ENCODE measurements at regions not wholly inside any gene's neighbourhood (a gene's known extent, or its start where the extent isn't known, plus 50 kb on each side); places are given as distances from the start of the nearest gene placed in this dataset.

- TF ChIP-seq RORB (CRISPR knock-in tag; IDR thresholded peaks at IDR 0.05) (no peak), HMGXB4 (CRISPR knock-in tag; IDR thresholded peaks at IDR 0.05) (no peak), ZNF263 (CRISPR knock-in tag; IDR thresholded peaks at IDR 0.05; ENCODE audit: low read depth) (no peak), GRHL2 (CRISPR knock-in tag; IDR thresholded peaks at IDR 0.05; ENCODE audit: insufficient replicate concordance, severe bottlenecking) (no peak), GABPB1 (CRISPR knock-in tag; IDR thresholded peaks at IDR 0.05) (no peak), SMAD4 (CRISPR knock-in tag; IDR thresholded peaks at IDR 0.05) (no peak), ZNF281 (CRISPR knock-in tag; IDR thresholded peaks at IDR 0.05) (no peak), ZNF671 (CRISPR knock-in tag; IDR thresholded peaks at IDR 0.05) (no peak), ZNF232 (CRISPR knock-in tag; IDR thresholded peaks at IDR 0.05) (no peak)
- Mint-ChIP-seq H3K4me1 (peaks cover 5% of the 10 kb centered on the region), H3K27me3 (ENCODE audit: low read depth) (peaks cover 39% of the 10 kb centered on the region), H3K9me3 (no peaks in the 10 kb centered on the region), H3K36me3 (no peaks in the 10 kb centered on the region), H3K27ac (no peak overlapping the region), H3K4me3 (no peak overlapping the region)
- ATAC-seq (no peak), DNase-seq (ENCODE audit: low spot score) (no peak)
- CTCF ChIA-PET: interaction anchor here (1.2 to 2.5 kb wide), 2 partner anchors 24 to 204 kb away, joined by 3 to 11 read pairs; no protein-coding TSS in a partner anchor
- POLR2A ChIA-PET: no interaction called here
Observed at GRCh38 chr1:204769997-204770396, 84.5 kb upstream of the LRRN2 start.

- Mint-ChIP-seq H3K36me3 (no peaks in the 10 kb centered on the region), H3K27ac (no peak overlapping the region), H3K27me3 (ENCODE audit: low read depth) (peaks cover 45% of the 10 kb centered on the region), H3K9me3 (no peaks in the 10 kb centered on the region), H3K4me1 (no peaks in the 10 kb centered on the region), H3K4me3 (no peak overlapping the region)
- ATAC-seq (no peak), DNase-seq (ENCODE audit: low spot score) (no peak)
- TF ChIP-seq ZNF425 (CRISPR knock-in tag; conservative IDR thresholded peaks at IDR 0.05): no peak
- no peak for TF ChIP-seq SOX15 (CRISPR knock-in tag; IDR thresholded peaks at IDR 0.05)
- TF ChIP-seq FOXP1 (CRISPR knock-in tag; IDR thresholded peaks at IDR 0.05; ENCODE audit: borderline replicate concordance): no peak
- no peak for TF ChIP-seq NR3C1 (CRISPR knock-in tag; conservative IDR thresholded peaks at IDR 0.05; ENCODE audit: low read depth)
- no peak for TF ChIP-seq ZNF263 (CRISPR knock-in tag; IDR thresholded peaks at IDR 0.05; ENCODE audit: low read depth)
- no peak for TF ChIP-seq MLX (CRISPR knock-in tag; IDR thresholded peaks at IDR 0.05)
- TF ChIP-seq TEAD1 (CRISPR knock-in tag; IDR thresholded peaks at IDR 0.05): no peak
- TF ChIP-seq NFATC4 (CRISPR knock-in tag; IDR thresholded peaks at IDR 0.05): no peak
- TF ChIP-seq FOXJ3 (CRISPR knock-in tag; IDR thresholded peaks at IDR 0.05; ENCODE audit: borderline replicate concordance): no peak
- CTCF ChIA-PET: interaction anchor here (1.4 to 2.0 kb wide), 2 partner anchors 20 to 36 kb away, joined by 5 to 6 read pairs; no protein-coding TSS in a partner anchor
- POLR2A ChIA-PET: no interaction called here
Observed at GRCh38 chr1:204771358-204771757, 85.8 kb upstream of the LRRN2 start.
